ENCODE measurements at regions not wholly inside any gene's neighbourhood (a gene's known extent, or its start where the extent isn't known, plus 50 kb on each side); places are given as distances from the start of the nearest gene placed in this dataset.
A peak's percentile ranks its signal among the peaks of the same experiment; 100 is the strongest.

DNA sequence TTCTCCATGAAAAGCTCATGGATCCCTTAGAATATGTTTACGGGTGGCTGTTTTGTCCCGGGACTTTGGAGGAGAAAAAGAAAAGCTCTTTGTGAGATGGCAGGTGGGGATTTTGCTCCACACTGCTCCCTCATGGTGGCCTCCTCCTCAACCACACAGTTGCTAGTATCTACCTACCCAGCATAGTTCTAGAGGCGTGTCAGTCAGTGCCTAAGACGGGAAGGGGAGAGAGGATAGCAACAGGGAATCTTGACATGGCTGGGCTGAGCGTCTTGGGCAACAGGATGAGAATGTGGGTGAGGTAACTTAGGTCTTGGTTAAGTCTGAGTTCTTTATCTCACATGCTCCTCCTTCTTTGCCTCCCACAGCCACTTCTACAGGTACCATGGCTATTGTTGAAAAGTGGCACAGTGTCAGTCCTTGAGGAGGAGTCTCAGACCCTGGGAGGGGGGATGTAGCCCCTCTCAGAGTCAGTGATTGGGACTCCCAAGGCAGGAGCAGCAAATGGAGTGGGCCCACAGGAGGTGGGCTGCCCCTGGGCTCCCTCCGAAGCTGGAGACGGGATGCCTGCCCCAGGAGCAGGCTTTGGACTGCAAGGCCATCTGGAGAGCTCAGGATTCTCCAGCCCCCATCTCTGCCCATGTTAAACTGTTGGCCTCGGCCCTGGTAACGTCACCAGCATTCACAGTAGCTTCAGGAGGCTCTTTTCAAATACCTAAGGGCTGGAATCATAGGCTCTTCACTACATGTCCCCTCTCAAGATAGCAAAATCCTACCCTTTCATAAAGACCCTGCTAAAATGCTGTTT is 75.4 kb downstream of the TENT5C start (continued):
- TF ChIP-seq RAD21 (IDR thresholded peaks at IDR 0.05 in 1 of 2, conservative IDR thresholded peaks at IDR 0.05 in 1 of 2; ENCODE audit: low read depth in 2 of 2, low read length in 2 of 2) = peak in 1 of 2 experiments; percentile 37; a peak in 2 of 4 replicates

Data from H1 (cell line).